ENCODE measurements at regions not wholly inside any gene's neighbourhood (a gene's known extent, or its start where the extent isn't known, plus 50 kb on each side); places are given as distances from the start of the nearest gene placed in this dataset.

- H3K27me3 ChIP-seq (ENCODE audit: insufficient read depth, low read length) = no peaks in the 10 kb centered on the region
- no peak overlapping the region for H3K4me3 ChIP-seq (ENCODE audit: insufficient read depth, low read depth, low read length)
- H3K27ac ChIP-seq (ENCODE audit: low read depth, low read length) = no peak overlapping the region
- H3K79me2 ChIP-seq (ENCODE audit: insufficient read depth, low read length) = no peaks in the 10 kb centered on the region
- no peaks in the 10 kb centered on the region for H3K36me3 ChIP-seq (ENCODE audit: insufficient read depth, low read length)
- no peak overlapping the region for H3K4me3 Mint-ChIP-seq (ENCODE audit: unreplicated experiment)
- H3K4me1 ChIP-seq (ENCODE audit: insufficient read depth, low read length) = no peaks in the 10 kb centered on the region
- peaks cover 22% of the 10 kb centered on the region for H3K27me3 Mint-ChIP-seq (ENCODE audit: low read depth, unreplicated experiment)
- no peak overlapping the region for H3K27ac Mint-ChIP-seq (ENCODE audit: unreplicated experiment)
- no peak for TF ChIP-seq CTCF (IDR thresholded peaks at IDR 0.05; ENCODE audit: insufficient read depth, low read depth, low read length)
- no peak for TF ChIP-seq EZH2 (IDR thresholded peaks at IDR 0.05; ENCODE audit: insufficient read depth, low read length)
- no peak for DNase-seq (ENCODE audit: low read depth)
- FAIRE-seq = no peak
- H3K36me3 Mint-ChIP-seq (ENCODE audit: low read depth, unreplicated experiment) = no peaks in the 10 kb centered on the region
- no peaks in the 10 kb centered on the region for H3K9me3 ChIP-seq (ENCODE audit: insufficient read depth, low read depth, low read length)
- no peaks in the 10 kb centered on the region for H4K20me1 ChIP-seq (ENCODE audit: insufficient read depth, low read length)
- H3K4me1 Mint-ChIP-seq (ENCODE audit: low read depth, unreplicated experiment) = no peaks in the 10 kb centered on the region
- no peaks in the 10 kb centered on the region for H3K9me3 Mint-ChIP-seq (ENCODE audit: unreplicated experiment)
- no peak overlapping the region for H3K9ac ChIP-seq (ENCODE audit: low read length)
- H3K4me2 ChIP-seq (ENCODE audit: low read length) = no peak overlapping the region
- H2AFZ ChIP-seq (ENCODE audit: low read depth, low read length) = no peak overlapping the region
Observed at GRCh38 chr2:219777388-219777787, 150.0 kb downstream of the SLC4A3 start.

GRCh38 chr2:219778189-219778588, 150.8 kb downstream of the SLC4A3 start:
- H3K4me3 Mint-ChIP-seq (ENCODE audit: unreplicated experiment) = no peak overlapping the region
- H3K36me3 Mint-ChIP-seq (ENCODE audit: low read depth, unreplicated experiment) = no peaks in the 10 kb centered on the region
- Histone ChIP-seq H3K27ac (ENCODE audit: low read depth, low read length) (no peak overlapping the region), H4K20me1 (ENCODE audit: insufficient read depth, low read length) (no peaks in the 10 kb centered on the region), H3K9me3 (ENCODE audit: insufficient read depth, low read depth, low read length) (no peaks in the 10 kb centered on the region), H3K79me2 (ENCODE audit: insufficient read depth, low read length) (no peaks in the 10 kb centered on the region), H3K36me3 (ENCODE audit: insufficient read depth, low read length) (no peaks in the 10 kb centered on the region), H3K4me1 (ENCODE audit: insufficient read depth, low read length) (no peaks in the 10 kb centered on the region), H2AFZ (ENCODE audit: low read depth, low read length) (no peak overlapping the region), H3K9ac (ENCODE audit: low read length) (no peak overlapping the region), H3K4me3 (ENCODE audit: insufficient read depth, low read depth, low read length) (no peak overlapping the region), H3K27me3 (ENCODE audit: insufficient read depth, low read length) (no peaks in the 10 kb centered on the region), H3K4me2 (ENCODE audit: low read length) (no peak overlapping the region)
- H3K27me3 Mint-ChIP-seq (ENCODE audit: low read depth, unreplicated experiment) = peaks cover 21% of the 10 kb centered on the region
- no peaks in the 10 kb centered on the region for H3K4me1 Mint-ChIP-seq (ENCODE audit: low read depth, unreplicated experiment)
- FAIRE-seq = no peak
- H3K27ac Mint-ChIP-seq (ENCODE audit: unreplicated experiment) = no peak overlapping the region
- H3K9me3 Mint-ChIP-seq (ENCODE audit: unreplicated experiment) = no peaks in the 10 kb centered on the region
- TF ChIP-seq CTCF (IDR thresholded peaks at IDR 0.05; ENCODE audit: insufficient read depth, low read depth, low read length) (no peak), EZH2 (IDR thresholded peaks at IDR 0.05; ENCODE audit: insufficient read depth, low read length) (no peak)
- DNase-seq (ENCODE audit: low read depth) = no peak

GRCh38 chr2:219782737-219783348, 155.4 kb downstream of the SLC4A3 start:
- Mint-ChIP-seq H3K36me3 (ENCODE audit: low read depth, unreplicated experiment) (no peaks in the 10 kb centered on the region), H3K4me3 (ENCODE audit: unreplicated experiment) (no peak overlapping the region), H3K27ac (ENCODE audit: unreplicated experiment) (no peak overlapping the region), H3K9me3 (ENCODE audit: unreplicated experiment) (peaks cover 2% of the 10 kb centered on the region), H3K4me1 (ENCODE audit: low read depth, unreplicated experiment) (no peaks in the 10 kb centered on the region), H3K27me3 (ENCODE audit: low read depth, unreplicated experiment) (peaks cover 16% of the 10 kb centered on the region)
- H2AFZ ChIP-seq (ENCODE audit: low read depth, low read length) = no peak overlapping the region
- H3K27me3 ChIP-seq (ENCODE audit: insufficient read depth, low read length) = no peaks in the 10 kb centered on the region
- DNase-seq (ENCODE audit: low read depth) = peak; percentile 13
- H3K36me3 ChIP-seq (ENCODE audit: insufficient read depth, low read length) = no peaks in the 10 kb centered on the region
- no peaks in the 10 kb centered on the region for H3K79me2 ChIP-seq (ENCODE audit: insufficient read depth, low read length)
- no peak for FAIRE-seq
- no peak overlapping the region for H3K9ac ChIP-seq (ENCODE audit: low read length)
- no peaks in the 10 kb centered on the region for H3K9me3 ChIP-seq (ENCODE audit: insufficient read depth, low read depth, low read length)
- H3K4me1 ChIP-seq (ENCODE audit: insufficient read depth, low read length) = no peaks in the 10 kb centered on the region
- H3K4me2 ChIP-seq (ENCODE audit: low read length) = no peak overlapping the region
- no peaks in the 10 kb centered on the region for H4K20me1 ChIP-seq (ENCODE audit: insufficient read depth, low read length)
- no peak overlapping the region for H3K4me3 ChIP-seq (ENCODE audit: insufficient read depth, low read depth, low read length)
- no peak overlapping the region for H3K27ac ChIP-seq (ENCODE audit: low read depth, low read length)
- TF ChIP-seq CTCF (IDR thresholded peaks at IDR 0.05; ENCODE audit: insufficient read depth, low read depth, low read length) (no peak), EZH2 (IDR thresholded peaks at IDR 0.05; ENCODE audit: insufficient read depth, low read length) (no peak)
